Fibroblast of mammary gland (primary cell): ENCODE measurements at regions not wholly inside any gene's neighbourhood (a gene's known extent, or its start where the extent isn't known, plus 50 kb on each side); places are given as distances from the start of the nearest gene placed in this dataset.

Source experiments
- DNase-seq: peaks from one replicate; pipeline ENCODE4 v3.0.0-alpha.2; 2010; ENCODE audit warnings: low read depth
- H3K4me3 ChIP-seq: 2 replicates; pipeline ENCODE4 v1.5.1; 2011; ENCODE audit warnings: low read depth, mild to moderate bottlenecking, low read length, moderate library complexity; ENCODE audit not compliant: control insufficient read depth
- CTCF ChIP-seq: conservative IDR thresholded peaks from 2 replicates; pipeline ENCODE4 v1.5.1; 2011; ENCODE audit warnings: low read depth, low read length, inconsistent platforms; ENCODE audit not compliant: control insufficient read depth, insufficient read depth

- no peak for TF ChIP-seq CTCF
- H3K4me3 ChIP-seq: no peak overlapping the region
- no peak for DNase-seq
These were observed 172.1 kb upstream of the SYT13 start for GRCh38 chr11:45458269-45458668.

- DNase-seq: peak; percentile 95
- H3K4me3 ChIP-seq: no peak overlapping the region
- TF ChIP-seq CTCF: no peak
These were observed 171.5 kb upstream of the SYT13 start for GRCh38 chr11:45457649-45458048.

GRCh38 chr11:45456686-45457085 is 170.5 kb upstream of the SYT13 start:
- no peak for TF ChIP-seq CTCF
- H3K4me3 ChIP-seq: no peak overlapping the region
- DNase-seq: no peak

- no peak for TF ChIP-seq CTCF
- peak; percentile 56 for DNase-seq
- no peak overlapping the region for H3K4me3 ChIP-seq
These were observed 169.4 kb upstream of the SYT13 start for GRCh38 chr11:45455536-45455935.

GRCh38 chr11:45454917-45455401 is 168.8 kb upstream of the SYT13 start:
- H3K4me3 ChIP-seq: no peak overlapping the region
- TF ChIP-seq CTCF: no peak
- peak; percentile 20 for DNase-seq

GRCh38 chr11:45453721-45454120 is 167.6 kb upstream of the SYT13 start:
- no peak for TF ChIP-seq CTCF

GRCh38 chr11:45451766-45452440 is 165.8 kb upstream of the SYT13 start:
- peak; percentile 65 for DNase-seq
- no peak for TF ChIP-seq CTCF

More at GRCh38 chr11:45453721-45454120, 167.6 kb upstream of the SYT13 start:
- H3K4me3 ChIP-seq: no peak overlapping the region
- DNase-seq: no peak

More at GRCh38 chr11:45451766-45452440, 165.8 kb upstream of the SYT13 start:
- no peak overlapping the region for H3K4me3 ChIP-seq
